Left hindlimb (tissue), 1 donor: ENCODE measurements at regions not wholly inside any gene's neighbourhood (a gene's known extent, or its start where the extent isn't known, plus 50 kb on each side); places are given as distances from the start of the nearest gene placed in this dataset.
"Not testable (repeated sequence)": the region's sequence is repeated elsewhere in the genome, so short reads cannot be mapped to it uniquely, and the experiment has no call there.

Experiments
- DNase-seq: peaks from one replicate; pipeline ENCODE4 v3.0.0-alpha.2; 2018

GRCh38 chr6:137717074-137718073 lies 149.7 kb upstream of the TNFAIP3 start:
- no peak for DNase-seq

- DNase-seq, result not testable (repeated sequence)
Measured at GRCh38 chr6:137718903-137719302, 148.2 kb upstream of the TNFAIP3 start.

GRCh38 chr6:137722749-137723272 lies 144.2 kb upstream of the TNFAIP3 start:
- no peak for DNase-seq

- DNase-seq, result no peak
Measured at GRCh38 chr6:137723273-137724017, 143.6 kb upstream of the TNFAIP3 start.

- DNase-seq, result no peak
Measured at GRCh38 chr6:137724018-137724403, 143.0 kb upstream of the TNFAIP3 start.

GRCh38 chr6:137724495-137725211 lies 142.4 kb upstream of the TNFAIP3 start:
- DNase-seq, result no peak

GRCh38 chr6:137725949-137726348 lies 141.1 kb upstream of the TNFAIP3 start:
- no peak for DNase-seq

- no peak for DNase-seq
Measured at GRCh38 chr6:137726582-137726981, 140.5 kb upstream of the TNFAIP3 start.

GRCh38 chr6:137727216-137727765 lies 139.8 kb upstream of the TNFAIP3 start:
- DNase-seq, result no peak

- no peak for DNase-seq
Measured at GRCh38 chr6:137728386-137729349, 138.4 kb upstream of the TNFAIP3 start.

GRCh38 chr6:137729866-137730629 lies 137.0 kb upstream of the TNFAIP3 start:
- DNase-seq, result no peak

GRCh38 chr6:137731600-137731959 lies 135.5 kb upstream of the TNFAIP3 start:
- DNase-seq, result no peak

- no peak for DNase-seq
Measured at GRCh38 chr6:137731960-137732616, 135.0 kb upstream of the TNFAIP3 start.

- no peak for DNase-seq
Measured at GRCh38 chr6:137733372-137733771, 133.7 kb upstream of the TNFAIP3 start.

GRCh38 chr6:137734005-137734874 lies 132.8 kb upstream of the TNFAIP3 start:
- DNase-seq, result no peak

GRCh38 chr6:137734875-137735182 lies 132.2 kb upstream of the TNFAIP3 start:
- no peak for DNase-seq

- no peak for DNase-seq
Measured at GRCh38 chr6:137736048-137736818, 130.8 kb upstream of the TNFAIP3 start.

- no peak for DNase-seq
Measured at GRCh38 chr6:137736911-137737310, 130.1 kb upstream of the TNFAIP3 start.
